GM18519 (cell line): ENCODE measurements at regions not wholly inside any gene's neighbourhood (a gene's known extent, or its start where the extent isn't known, plus 50 kb on each side); places are given as distances from the start of the nearest gene placed in this dataset.

Experiments
- ATAC-seq: cut with Tn5 transposase; IDR thresholded peaks from one replicate; pipeline ENCODE4 v1.9.1; 2021; ENCODE audit warnings: mild to moderate bottlenecking, moderate library complexity; ENCODE audit not compliant: unreplicated experiment, low FRiP score

DNA sequence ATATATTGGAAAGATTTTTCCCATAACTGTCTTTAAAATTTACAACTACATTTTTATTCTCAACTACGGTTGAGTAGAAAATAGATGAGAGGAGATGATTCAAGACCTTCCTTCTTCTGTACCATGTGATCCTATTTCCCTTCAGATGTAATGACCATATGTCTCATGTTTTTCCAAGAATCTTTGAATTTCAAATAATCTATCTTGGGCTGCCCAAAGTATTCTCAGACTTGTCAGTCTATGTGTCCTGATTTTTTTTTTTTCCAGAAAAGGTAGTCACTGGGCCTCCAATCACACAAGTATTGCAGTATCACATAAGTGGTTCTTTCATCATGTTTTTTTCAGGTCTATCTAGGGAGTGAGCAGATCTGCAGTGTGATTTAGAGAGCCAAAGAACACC lies 392.4 kb downstream of the RFC3 start:
- ATAC-seq: no peak

DNA sequence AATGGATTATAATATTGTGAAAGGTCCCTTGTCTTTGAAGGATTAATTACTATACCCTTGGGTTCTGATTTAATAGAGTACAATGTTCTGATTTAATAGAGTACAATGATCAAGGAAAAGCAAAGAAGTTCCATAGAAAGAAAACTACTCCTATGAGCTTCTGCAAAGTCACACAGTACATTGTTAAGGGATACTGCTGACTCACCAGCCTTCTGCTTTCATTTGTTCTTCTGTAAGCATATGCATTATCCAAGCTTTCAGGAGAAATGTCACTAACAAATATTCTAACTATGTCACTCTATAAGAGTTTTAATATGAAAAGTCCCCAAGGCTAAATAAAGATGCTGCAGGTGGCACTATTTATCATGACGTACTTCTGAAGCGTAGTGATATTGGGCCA lies 396.7 kb downstream of the RFC3 start:
- ATAC-seq: no peak

DNA sequence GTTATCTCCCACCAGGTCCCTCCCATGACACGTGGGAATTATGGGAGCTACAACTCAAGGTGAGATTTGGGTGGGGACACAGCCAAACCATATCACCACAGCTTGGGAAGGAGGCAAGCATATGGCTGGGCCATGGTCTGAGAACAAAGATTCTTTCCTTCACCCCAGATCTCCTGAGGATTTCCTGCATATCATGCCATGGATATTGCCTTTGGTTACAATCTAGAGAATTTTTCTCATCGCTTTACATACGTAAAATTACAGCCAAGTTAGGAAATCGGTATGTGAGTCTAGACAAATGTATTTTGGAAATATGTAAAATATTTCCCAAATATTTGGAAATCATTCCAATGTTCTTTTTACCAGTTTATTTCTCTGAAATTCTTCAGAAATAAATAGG lies 398.3 kb downstream of the RFC3 start:
- no peak for ATAC-seq

DNA sequence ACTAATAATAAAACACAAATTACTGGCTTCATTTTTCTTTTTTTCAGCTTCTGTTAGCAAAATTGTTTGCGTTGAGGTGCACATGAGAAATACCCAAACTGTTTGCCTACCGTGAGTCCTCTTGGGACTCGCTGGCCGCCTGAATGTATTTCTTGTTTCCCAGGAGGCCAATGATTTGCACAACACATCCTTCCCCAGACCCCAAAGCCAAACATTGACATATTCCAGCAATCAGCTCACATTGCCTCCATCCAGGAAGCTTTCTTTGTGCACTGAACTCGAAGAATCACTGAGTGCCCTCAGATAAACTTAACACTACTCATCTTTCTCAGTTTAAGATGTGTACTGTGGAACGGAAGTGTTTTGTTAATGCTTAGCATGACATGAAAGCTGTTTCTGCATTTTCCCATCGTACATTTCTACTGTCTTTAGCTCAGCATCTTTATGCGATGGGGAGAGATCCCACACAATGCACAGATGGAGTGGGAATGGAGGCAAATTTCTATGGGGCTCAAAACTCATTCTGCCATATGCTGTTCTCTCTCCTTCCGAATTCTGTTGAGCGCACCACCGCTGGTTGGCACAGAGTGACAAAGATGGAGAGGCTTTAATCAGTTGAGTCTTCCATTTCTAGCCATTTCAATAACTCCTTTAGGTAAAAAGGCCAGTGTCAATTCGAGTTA lies 399.5 kb downstream of the RFC3 start:
- no peak for ATAC-seq

DNA sequence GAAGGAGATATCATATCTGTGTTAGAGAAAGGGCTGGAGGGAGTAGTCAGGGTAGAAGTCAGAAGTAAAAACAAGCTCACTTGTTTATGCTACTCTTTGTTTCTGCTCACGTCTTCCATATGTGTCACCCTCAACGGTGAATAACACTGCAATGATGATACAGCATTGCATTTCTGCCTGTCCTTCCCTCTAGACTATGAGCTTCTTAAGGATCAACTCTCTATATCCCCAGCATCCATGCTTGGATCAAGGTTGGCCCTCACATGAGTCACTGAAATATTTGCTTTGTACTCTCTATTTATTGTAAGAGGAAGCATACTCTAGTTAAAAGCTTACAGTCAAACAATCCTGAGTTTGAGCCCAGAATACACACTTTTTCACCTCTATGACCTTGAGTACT lies 406.0 kb downstream of the RFC3 start:
- no peak for ATAC-seq

DNA sequence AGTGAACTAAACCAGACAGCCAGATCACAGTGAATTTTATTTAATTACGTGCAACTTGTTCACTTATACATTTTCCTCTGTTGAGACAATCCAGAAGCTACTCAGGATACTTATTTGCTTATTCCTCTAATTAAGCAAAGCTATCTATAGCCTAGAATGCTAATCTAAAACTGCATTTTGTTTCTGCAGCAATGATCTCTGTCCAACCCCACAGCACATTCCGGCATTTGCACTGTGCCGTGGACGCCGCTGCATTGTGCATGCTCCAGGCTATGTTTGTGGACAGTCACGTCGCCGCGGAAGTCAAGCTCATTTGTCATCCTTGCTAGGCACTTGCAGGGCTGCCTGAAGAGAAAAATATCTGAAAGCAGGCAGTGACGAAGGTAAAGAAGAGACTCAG lies 406.9 kb downstream of the RFC3 start:
- no peak for ATAC-seq

DNA sequence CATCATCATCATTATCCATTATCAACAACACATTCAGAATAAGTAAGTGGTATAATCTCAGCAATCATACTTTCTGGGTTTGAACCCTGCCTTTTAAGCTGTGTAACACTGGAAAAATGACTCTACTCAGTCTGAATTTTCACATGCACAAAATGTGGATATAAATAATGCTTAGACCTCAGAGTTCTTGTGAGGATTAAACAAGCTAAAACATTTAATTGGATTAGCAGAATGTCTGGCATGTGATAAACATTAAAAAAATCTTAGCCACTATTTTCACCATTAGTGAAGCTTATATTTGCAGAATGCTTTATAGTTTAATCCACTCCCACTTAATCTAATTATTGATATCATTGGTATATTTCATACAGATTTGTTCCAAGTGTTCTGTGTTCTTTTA lies 412.3 kb downstream of the RFC3 start:
- no peak for ATAC-seq

DNA sequence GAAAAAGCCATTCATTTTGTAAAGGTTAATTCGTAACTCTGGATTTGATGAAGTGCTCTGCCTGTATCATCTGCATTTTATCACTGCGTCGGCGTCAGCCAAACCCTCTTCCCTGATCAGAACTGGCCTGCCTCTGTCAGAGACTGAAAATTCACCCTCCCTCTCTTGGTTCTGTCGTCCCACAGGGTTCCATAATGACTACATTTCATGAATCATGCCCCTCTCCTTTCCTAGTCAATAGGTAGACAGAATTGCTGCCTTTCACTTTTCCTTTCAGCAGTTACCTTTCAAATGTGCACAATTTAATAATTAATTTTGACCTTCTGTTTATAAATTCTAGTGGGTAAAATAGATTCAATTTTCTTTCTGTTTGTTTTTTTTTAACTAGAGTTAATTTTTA lies 423.4 kb downstream of the RFC3 start:
- no peak for ATAC-seq

DNA sequence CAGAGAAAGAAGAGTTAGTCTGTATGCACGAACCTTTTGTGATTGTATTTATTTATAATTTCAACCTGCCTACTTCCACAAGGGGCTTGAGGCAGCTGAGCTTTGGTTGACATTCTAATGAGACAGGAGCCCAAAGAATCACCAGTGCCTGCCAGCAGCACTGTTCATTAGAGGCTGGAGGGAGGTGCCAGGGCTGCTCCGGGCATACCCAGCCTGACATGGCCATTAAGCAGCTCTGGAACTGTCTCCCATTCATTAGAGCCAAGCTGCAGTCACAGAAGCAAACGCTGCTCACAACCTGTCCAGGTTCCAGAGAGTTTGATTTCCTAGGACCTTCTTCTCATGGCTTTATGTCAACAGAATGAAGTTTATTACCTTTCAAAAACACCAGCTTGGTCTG lies 425.5 kb downstream of the RFC3 start:
- no peak for ATAC-seq

DNA sequence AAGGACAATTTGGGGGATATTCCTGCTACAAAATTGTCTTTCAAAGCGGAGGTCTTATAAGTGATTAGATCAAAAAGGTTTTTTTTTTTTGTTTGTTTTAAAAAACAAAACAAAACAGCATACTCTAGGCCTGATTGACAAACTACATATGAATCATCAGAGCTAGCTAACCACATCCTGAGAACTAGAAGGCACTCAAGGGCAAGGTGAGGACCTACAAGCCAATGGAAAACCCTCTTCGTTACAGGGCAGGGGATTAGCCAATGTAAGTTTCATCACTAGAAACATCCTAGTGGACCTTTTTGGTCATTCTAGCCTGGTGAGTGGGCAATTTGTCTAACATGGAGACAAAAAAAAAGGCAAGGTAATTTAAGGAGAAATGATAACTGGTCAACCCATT lies 428.6 kb downstream of the RFC3 start:
- ATAC-seq: no peak

DNA sequence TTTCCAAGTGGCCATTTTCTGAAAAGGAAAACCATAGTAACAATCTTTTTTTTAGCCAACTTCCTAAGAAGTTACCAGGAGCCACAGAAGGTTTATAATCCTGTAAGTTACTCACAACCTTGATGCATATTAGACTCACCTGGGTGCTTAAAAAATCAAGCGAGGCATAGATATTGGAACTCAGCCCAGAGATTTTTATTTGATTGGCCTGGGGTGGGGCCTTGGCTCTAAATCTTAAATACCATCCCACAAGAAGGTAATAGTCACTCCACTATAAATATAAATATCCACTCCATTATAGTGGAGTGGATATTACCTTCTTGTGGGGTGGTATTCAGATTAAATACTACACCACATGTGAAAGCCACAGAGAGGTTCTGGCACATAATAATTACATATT lies 429.6 kb downstream of the RFC3 start:
- no peak for ATAC-seq

DNA sequence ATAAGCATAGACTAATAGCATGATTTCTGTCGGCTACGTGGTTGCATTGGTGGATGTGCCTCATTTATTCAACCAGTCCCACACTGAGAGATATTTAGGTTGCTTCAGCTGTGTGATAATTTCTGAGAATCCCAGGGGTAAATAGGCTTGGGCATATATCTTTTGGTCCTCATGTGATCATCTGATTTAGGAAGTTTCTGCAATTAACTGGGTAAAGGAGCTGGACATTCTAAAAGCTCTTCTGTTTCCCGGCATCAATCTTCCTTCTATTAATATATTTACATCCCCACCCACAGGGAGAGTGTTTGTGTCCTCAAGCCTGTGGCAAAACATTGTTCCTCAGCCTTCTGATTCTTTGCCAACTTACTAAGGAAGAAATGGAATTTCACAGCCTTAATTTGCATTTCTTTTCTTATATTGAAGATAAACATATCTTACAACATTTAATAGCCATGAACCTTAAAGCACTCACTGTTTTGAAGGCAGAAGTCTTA lies 431.6 kb downstream of the RFC3 start:
- ATAC-seq: no peak

DNA sequence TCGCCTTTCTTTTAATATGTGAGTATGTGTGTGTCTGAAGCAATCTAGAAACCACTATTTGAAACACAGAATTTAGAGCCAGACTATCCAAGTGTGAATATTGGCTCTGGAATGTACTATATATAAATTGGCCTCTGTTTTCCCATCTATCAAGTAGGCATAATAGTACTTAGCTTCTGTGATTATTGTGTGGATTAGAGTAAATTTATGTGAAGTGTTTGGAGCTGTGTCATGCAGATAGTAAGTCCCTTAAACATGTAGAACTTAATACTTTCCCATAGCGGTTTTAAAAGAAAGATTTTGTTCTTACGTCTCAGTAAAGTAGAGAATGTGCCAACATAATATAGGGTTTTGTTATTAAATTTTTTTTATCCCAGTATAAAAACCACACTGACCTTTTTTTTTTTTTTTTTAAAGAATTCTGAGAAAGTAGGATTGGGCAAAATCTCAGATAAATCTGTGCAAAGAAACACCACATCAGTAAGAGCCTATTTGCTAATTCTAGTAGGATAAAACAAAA lies 432.3 kb downstream of the RFC3 start:
- ATAC-seq: no peak

DNA sequence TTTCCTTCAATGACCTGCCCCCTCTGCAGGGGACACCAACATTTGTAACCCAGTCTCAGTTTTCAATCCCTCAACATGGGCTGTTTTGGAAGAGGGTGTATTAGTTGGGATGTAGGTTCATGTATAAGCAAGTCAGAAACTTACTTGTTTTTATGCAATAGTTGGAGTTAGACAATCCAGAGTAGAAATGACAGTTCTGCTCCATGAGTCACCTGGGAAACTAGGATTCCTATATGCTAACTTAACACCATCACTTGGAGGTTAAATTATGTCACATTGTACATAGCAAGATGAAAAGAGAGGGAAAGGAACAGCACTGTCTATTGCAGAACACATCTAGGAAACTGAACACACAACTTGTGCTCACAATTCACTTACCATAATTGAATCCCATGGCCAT lies 436.4 kb downstream of the RFC3 start:
- no peak for ATAC-seq

DNA sequence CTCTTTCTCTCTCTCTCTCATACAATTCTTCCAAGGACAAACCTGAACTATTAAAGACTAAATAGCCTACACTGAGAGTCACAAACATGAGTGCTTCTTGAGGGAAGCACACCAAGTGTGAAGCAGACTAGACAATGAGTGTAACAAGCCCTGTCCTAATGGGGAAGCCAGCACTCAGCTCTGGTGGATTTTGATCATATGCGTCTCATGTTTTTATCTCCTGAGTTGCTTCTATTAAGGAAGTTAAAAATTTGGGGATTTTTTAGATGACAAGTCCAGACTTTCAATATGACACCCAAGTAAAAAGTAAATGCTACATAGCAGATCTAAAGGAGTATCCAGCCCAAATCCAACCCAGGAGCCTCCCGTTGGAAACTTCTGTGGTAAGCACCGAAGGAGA lies 437.8 kb downstream of the RFC3 start:
- ATAC-seq: no peak

DNA sequence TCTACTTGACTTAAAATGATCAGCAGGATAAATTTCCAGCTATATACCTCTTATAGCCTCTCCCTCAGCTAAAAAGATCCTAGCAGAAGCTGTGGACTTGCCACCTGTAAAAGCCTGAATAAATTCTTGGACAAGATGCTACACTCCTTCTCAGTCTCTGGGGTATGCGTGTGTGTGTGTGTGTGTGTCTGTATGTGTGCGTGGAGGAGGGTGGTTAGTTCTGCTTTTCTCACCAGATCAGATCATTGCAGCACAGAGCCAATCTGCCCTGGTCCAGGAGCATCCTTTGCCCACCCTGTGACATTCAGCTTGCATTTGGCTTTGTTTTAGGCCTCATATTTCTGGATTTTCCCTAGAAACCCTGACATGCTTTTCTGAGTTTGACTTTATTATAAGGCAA lies 438.3 kb downstream of the RFC3 start:
- no peak for ATAC-seq

DNA sequence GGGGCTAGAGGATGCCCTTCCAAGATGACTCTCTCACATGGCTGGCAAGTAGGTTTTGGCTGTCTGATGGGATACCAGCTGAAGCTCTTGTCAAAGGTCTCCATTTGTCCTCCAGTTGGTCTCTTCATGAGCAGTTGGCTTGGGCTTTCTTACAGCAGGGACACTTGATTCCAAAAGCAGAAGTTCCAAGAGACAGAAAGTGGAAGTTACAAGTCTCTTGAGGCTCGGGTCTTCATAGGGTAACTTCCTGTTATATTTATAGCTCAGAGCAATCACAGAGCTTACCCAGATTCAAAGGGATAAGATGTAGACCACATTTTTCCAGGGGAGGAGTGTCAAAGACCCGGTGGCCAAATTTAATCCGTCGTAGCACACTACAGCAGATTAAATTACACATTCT lies 440.0 kb downstream of the RFC3 start:
- no peak for ATAC-seq

DNA sequence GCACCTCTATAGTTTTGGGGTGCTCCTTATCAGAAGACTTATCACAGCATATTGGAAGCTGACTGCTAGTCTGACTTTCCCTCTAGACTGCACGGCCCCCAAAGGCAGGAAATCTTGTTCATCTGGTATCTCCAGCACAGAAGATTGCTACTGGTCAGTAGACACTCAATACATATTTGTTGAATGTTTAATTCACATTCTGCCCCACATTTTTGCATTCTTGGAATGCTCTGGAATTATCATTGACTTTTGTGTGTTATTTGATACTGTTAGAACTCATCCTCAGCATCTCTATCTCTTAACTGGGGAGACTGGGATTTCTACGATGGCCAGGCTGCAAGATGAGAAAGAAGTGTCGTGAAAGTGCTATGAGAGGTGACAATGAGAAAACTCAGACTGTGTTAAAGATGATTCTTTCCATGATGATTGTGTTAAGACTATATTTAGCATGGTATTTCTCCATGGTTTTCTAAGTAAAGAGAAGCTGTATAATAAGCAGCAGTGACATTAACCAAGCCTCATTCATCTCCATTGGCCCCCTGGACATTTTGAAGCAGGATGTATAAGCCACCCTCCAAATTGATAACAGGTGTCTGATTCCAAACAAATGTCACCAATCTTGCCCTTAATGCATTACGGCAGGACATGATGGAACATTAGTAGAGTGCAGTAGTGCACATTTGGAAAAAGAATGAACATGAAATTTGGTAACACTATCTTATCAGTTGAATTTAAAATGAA lies 440.9 kb downstream of the RFC3 start:
- no peak for ATAC-seq

DNA sequence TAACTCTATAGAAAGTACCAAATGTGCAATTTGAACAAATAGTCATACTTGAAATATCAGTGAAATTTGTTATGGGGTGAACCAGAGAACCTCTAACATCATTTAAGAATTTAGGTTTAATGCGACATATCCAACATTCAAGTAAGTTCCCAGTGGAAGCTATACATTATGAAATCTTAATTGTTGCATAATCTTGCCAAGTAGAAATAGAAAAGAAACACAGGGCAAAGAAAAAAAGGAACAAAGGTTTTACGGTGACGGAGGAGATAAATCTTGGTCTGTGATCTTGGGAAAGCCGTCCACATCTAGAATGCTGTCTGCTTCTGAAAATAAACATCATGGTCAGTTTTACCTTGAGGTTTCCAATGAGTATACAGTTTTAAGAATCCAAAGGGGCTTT lies 445.7 kb downstream of the RFC3 start:
- ATAC-seq: no peak

DNA sequence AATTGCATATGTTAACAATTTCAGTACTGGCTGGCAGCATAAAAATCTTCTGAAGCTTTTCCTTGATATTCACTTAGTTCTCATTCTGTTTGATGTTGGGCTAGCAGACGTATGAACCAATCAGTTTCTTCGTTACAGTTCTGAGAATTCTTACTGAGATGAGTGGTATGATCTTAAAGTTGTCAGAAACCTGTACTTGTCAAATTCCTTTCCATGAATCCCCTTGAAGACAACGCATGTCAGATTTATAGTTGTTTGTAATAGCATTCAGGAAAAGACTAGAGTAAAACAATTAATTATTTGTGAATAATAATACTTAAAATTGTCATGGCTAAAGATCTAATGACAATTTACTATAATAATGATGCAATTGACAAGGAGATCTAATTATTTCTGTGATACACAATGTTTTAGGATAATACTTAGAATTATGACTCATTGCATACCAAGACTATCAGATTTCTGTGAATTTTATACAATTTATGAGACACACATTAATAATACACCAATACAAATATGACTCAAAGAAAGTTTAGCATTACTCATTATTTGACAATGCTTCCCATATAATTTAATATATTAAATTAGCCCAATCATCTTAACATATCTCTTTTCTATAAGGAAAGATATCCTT lies 447.2 kb downstream of the RFC3 start:
- ATAC-seq: no peak

DNA sequence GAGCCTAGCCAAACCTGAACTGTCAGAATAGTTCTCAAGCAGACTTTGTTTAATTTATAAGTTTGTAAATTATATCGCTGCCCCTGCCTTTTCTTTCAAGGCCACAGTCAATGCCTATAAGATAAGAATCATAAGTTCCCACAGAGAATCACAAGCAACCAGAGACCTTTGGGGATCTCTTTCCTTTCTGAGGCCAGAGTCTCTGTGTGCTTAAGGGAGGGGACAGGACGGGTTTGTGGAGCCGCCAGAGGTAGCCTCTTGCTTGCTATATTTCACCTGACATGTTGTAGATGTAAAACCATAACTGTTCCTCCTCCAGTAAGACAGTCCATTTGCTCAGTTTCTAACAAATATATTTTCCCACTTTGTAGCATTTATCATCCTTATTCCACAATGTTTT lies 458.8 kb downstream of the RFC3 start:
- ATAC-seq: no peak

DNA sequence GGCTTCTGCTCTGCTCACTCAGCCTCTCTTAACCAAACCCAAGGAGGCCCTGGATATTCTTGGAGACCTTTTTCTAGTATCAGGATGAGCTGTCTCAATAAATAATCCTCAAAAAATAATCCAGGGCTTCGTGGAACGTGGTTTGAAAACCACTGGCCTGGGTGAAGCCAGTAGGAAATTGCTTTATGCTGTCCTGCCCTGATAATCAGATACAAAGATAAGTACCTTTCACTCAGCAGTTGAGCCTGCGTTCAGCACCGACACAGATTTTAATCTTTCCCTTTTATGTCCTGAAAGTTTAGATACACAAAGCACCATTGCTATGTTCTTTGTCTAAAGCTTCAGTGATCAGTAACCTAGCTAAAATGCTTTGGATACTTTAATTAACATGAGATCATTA lies 460.0 kb downstream of the RFC3 start:
- no peak for ATAC-seq
